SU-DHL-6 (cell line): ENCODE measurements at regions not wholly inside any gene's neighbourhood (a gene's known extent, or its start where the extent isn't known, plus 50 kb on each side); places are given as distances from the start of the nearest gene placed in this dataset.

Experiments used
- H2AFZ ChIP-seq: fragments of 200-600 bp; sonication (generic); 2 replicates; pipeline ENCODE4 v1.6.1; 2014; ENCODE audit warnings: low read depth, mild to moderate bottlenecking, moderate library complexity, mixed read lengths, antibody characterized with exemption, low read length; ENCODE audit not compliant: severe bottlenecking
- H3F3A ChIP-seq: fragments of 200-600 bp; shearing (Covaris generic); 2 replicates; pipeline ENCODE4 v1.6.0; 2016; ENCODE audit warnings: antibody characterized with exemption, mild to moderate bottlenecking; ENCODE audit not compliant: insufficient read depth
- H3K27ac ChIP-seq: fragments of 200-600 bp; sonication (generic); 2 replicates; pipeline ENCODE4 v1.5.1; 2016; ENCODE audit warnings: low read depth, mild to moderate bottlenecking, low read length, moderate library complexity, mixed read lengths
- H3K27me3 ChIP-seq: fragments of 200-600 bp; sonication (generic), shearing (Covaris generic); 2 replicates; pipeline ENCODE4 v1.6.0; 2014; ENCODE audit warnings: mild to moderate bottlenecking, low read length
- H3K36me3 ChIP-seq: fragments of 200-600 bp; sonication (generic); 2 replicates; pipeline ENCODE4 v1.6.1; 2014; ENCODE audit warnings: mild to moderate bottlenecking, low read length, mixed read lengths
- H3K4me2 ChIP-seq: fragments of 300-600, 200-600 bp; shearing (Covaris generic), sonication (generic); 2 replicates; pipeline ENCODE4 v1.6.0; 2014; ENCODE audit warnings: low read length, low read depth, mild to moderate bottlenecking; ENCODE audit not compliant: poor library complexity, severe bottlenecking
- H3K4me3 ChIP-seq: fragments of 200-600 bp; sonication (generic); 2 replicates; pipeline ENCODE4 v1.5.1; 2014; ENCODE audit warnings: antibody characterized with exemption, low read length, mild to moderate bottlenecking, mixed read lengths; ENCODE audit not compliant: insufficient read depth, poor library complexity, severe bottlenecking
- H3K79me2 ChIP-seq: fragments of 200-600 bp; sonication (generic); 2 replicates; pipeline ENCODE4 v1.6.1; 2014; ENCODE audit warnings: mild to moderate bottlenecking, low read length, moderate library complexity; ENCODE audit not compliant: insufficient read depth
- H3K9ac ChIP-seq: fragments of 200-600 bp; sonication (generic); 2 replicates; pipeline ENCODE4 v1.7.0; 2014; ENCODE audit warnings: mild to moderate bottlenecking, low read length
- H3K9me2 ChIP-seq: fragments of 200-600 bp; sonication (generic); replicated peaks from 2 replicates; pipeline ENCODE4 v1.6.1; 2014; ENCODE audit warnings: low read length; ENCODE audit not compliant: insufficient read depth
- H3K9me3 ChIP-seq: fragments of 200-600 bp; sonication (generic); 2 replicates; pipeline ENCODE4 v1.6.1; 2014; ENCODE audit warnings: low read length, mixed read lengths; ENCODE audit not compliant: insufficient read depth
- H4K20me1 ChIP-seq: fragments of 200-600 bp; sonication (generic); 2 replicates; pipeline ENCODE4 v1.6.1; 2014; ENCODE audit warnings: low read depth, mild to moderate bottlenecking, antibody characterized with exemption, low read length, moderate library complexity, mixed read lengths
- CTCF ChIP-seq: fragments of 200-600 bp; sonication (generic); IDR thresholded peaks from one replicate; pipeline ENCODE4 v1.5.1; 2017; ENCODE audit warnings: antibody characterized with exemption, mild to moderate bottlenecking, low read length, moderate library complexity; ENCODE audit not compliant: insufficient read depth, poor library complexity, severe bottlenecking
- EZH2phosphoT487 ChIP-seq: fragments of 200-600 bp; sonication (generic), shearing (Covaris generic); conservative IDR thresholded peaks from 2 replicates; pipeline ENCODE4 v1.6.1; 2018; ENCODE audit warnings: mild to moderate bottlenecking, antibody characterized with exemption, low read length, moderate library complexity, mixed read lengths

- no peaks in the 10 kb centered on the region for H3K9me2 ChIP-seq
- no peak overlapping the region for H3K4me2 ChIP-seq
- no peaks in the 10 kb centered on the region for H3K27me3 ChIP-seq
- H3F3A ChIP-seq = no peaks in the 10 kb centered on the region
- H3K36me3 ChIP-seq = no peaks in the 10 kb centered on the region
- H3K79me2 ChIP-seq = no peaks in the 10 kb centered on the region
- H3K9me3 ChIP-seq = no peaks in the 10 kb centered on the region
- no peak overlapping the region for H3K9ac ChIP-seq
- no peak overlapping the region for H3K27ac ChIP-seq
- H2AFZ ChIP-seq = no peak overlapping the region
- no peak for TF ChIP-seq EZH2phosphoT487
- no peak for TF ChIP-seq CTCF
- no peak overlapping the region for H3K4me3 ChIP-seq
- H4K20me1 ChIP-seq = no peaks in the 10 kb centered on the region
Observed at GRCh38 chrX:8366481-8366880, 98.1 kb upstream of the VCX3B start.

- Histone ChIP-seq H3F3A (no peaks in the 10 kb centered on the region), H3K27ac (no peak overlapping the region), H4K20me1 (no peaks in the 10 kb centered on the region), H3K9ac (no peak overlapping the region), H3K9me2 (no peaks in the 10 kb centered on the region), H3K9me3 (no peaks in the 10 kb centered on the region), H3K4me3 (no peak overlapping the region), H2AFZ (no peak overlapping the region), H3K36me3 (no peaks in the 10 kb centered on the region), H3K27me3 (no peaks in the 10 kb centered on the region), H3K4me2 (no peak overlapping the region), H3K79me2 (no peaks in the 10 kb centered on the region)
- TF ChIP-seq CTCF (no peak), EZH2phosphoT487 (no peak)
Observed at GRCh38 chrX:8374041-8374825, 90.4 kb upstream of the VCX3B start.

GRCh38 chrX:8377041-8377440 is 87.6 kb upstream of the VCX3B start:
- no peak for TF ChIP-seq CTCF
- no peak for TF ChIP-seq EZH2phosphoT487
- Histone ChIP-seq H3K9ac (no peak overlapping the region), H4K20me1 (no peaks in the 10 kb centered on the region), H3K36me3 (no peaks in the 10 kb centered on the region), H3K79me2 (no peaks in the 10 kb centered on the region), H3K4me3 (no peak overlapping the region), H3F3A (no peaks in the 10 kb centered on the region), H3K27ac (no peak overlapping the region), H3K9me2 (no peaks in the 10 kb centered on the region), H3K27me3 (no peaks in the 10 kb centered on the region), H2AFZ (no peak overlapping the region), H3K9me3 (no peaks in the 10 kb centered on the region), H3K4me2 (no peak overlapping the region)
